AG04450 (cell line): ENCODE measurements at regions not wholly inside any gene's neighbourhood (a gene's known extent, or its start where the extent isn't known, plus 50 kb on each side); places are given as distances from the start of the nearest gene placed in this dataset.

ENCODE experiments used
- CTCF ChIA-PET: fragments of 300-600, 350-600 bp; formaldehyde crosslinking; extraction: SDS; loops from one replicate; lab custom pipeline; 2022; ENCODE audit warnings: antibody characterized with exemption, inconsistent platforms; lab: Charles Lee
- POLR2A ChIA-PET: fragments of 350-600 bp; formaldehyde crosslinking; extraction: SDS; loops from one replicate; lab custom pipeline; 2021; ENCODE audit warnings: antibody characterized with exemption, inconsistent platforms; lab: Yijun Ruan, JAX
- DNase-seq: peaks from one replicate; pipeline ENCODE4 v3.0.0-alpha.2; 2011; ENCODE audit warnings: low read depth, low spot score
- H3K27ac ChIP-seq: one replicate; pipeline ENCODE4 v1.5.1; 2012; ENCODE audit warnings: low read depth, low read length, control low read depth
- H3K27me3 ChIP-seq: one replicate; pipeline ENCODE4 v1.6.0; 2012; ENCODE audit warnings: low read length; ENCODE audit not compliant: control insufficient read depth, insufficient read depth
- H3K4me3 ChIP-seq: 2 replicates; pipeline ENCODE4 v1.5.1; 2011; ENCODE audit warnings: mild to moderate bottlenecking, low read depth, low read length, control low read depth
- H3K9me3 ChIP-seq: 2 replicates; pipeline ENCODE4 v1.5.1; 2012; ENCODE audit warnings: low read length; ENCODE audit not compliant: control insufficient read depth, insufficient read depth
- CTCF ChIP-seq: IDR thresholded peaks from 2 replicates; pipeline ENCODE4 v1.5.1; 2011; ENCODE audit warnings: low read depth, low read length, control low read depth, inconsistent platforms

GRCh38 chr13:42706286-42706685 lies 75.1 kb upstream of the FAM216B start:
- TF ChIP-seq CTCF, result no peak
- no peak for DNase-seq
- Histone ChIP-seq H3K9me3 (no peaks in the 10 kb centered on the region), H3K27me3 (no peaks in the 10 kb centered on the region), H3K27ac (no peak overlapping the region), H3K4me3 (no peak overlapping the region)
- ChIA-PET CTCF (no interaction called here), POLR2A (no interaction called here)

- TF ChIP-seq CTCF, result no peak
- CTCF ChIA-PET, result no interaction called here
- no peak overlapping the region for H3K27ac ChIP-seq
- POLR2A ChIA-PET, result no interaction called here
- H3K4me3 ChIP-seq, result no peak overlapping the region
- no peaks in the 10 kb centered on the region for H3K9me3 ChIP-seq
- no peak for DNase-seq
- H3K27me3 ChIP-seq, result no peaks in the 10 kb centered on the region
Observed at GRCh38 chr13:42707048-42707447, 74.3 kb upstream of the FAM216B start.

GRCh38 chr13:42707586-42707985 lies 73.8 kb upstream of the FAM216B start:
- DNase-seq, result peak; percentile 10
- H3K27ac ChIP-seq, result no peak overlapping the region
- no peaks in the 10 kb centered on the region for H3K27me3 ChIP-seq
- CTCF ChIA-PET, result interaction anchor here (0.9 to 1.1 kb wide), 2 partner anchors 42 to 47 kb away, joined by 3 to 4 read pairs; no protein-coding TSS in a partner anchor
- no peaks in the 10 kb centered on the region for H3K9me3 ChIP-seq
- H3K4me3 ChIP-seq, result no peak overlapping the region
- no peak for TF ChIP-seq CTCF
- POLR2A ChIA-PET, result no interaction called here

- no peak for DNase-seq
- ChIA-PET POLR2A (no interaction called here), CTCF (interaction anchor here (0.9 to 1.1 kb wide), 2 partner anchors 42 to 48 kb away, joined by 3 to 4 read pairs; no protein-coding TSS in a partner anchor)
- no peak for TF ChIP-seq CTCF
- Histone ChIP-seq H3K4me3 (no peak overlapping the region), H3K9me3 (no peaks in the 10 kb centered on the region), H3K27ac (no peak overlapping the region), H3K27me3 (no peaks in the 10 kb centered on the region)
Observed at GRCh38 chr13:42708391-42708790, 73.0 kb upstream of the FAM216B start.

GRCh38 chr13:42709276-42709675 lies 72.1 kb upstream of the FAM216B start:
- ChIA-PET POLR2A (no interaction called here), CTCF (no interaction called here)
- no peak for DNase-seq
- Histone ChIP-seq H3K27ac (no peak overlapping the region), H3K4me3 (no peak overlapping the region), H3K9me3 (no peaks in the 10 kb centered on the region), H3K27me3 (no peaks in the 10 kb centered on the region)
- no peak for TF ChIP-seq CTCF
